A549 (cell line): ENCODE measurements at regions not wholly inside any gene's neighbourhood (a gene's known extent, or its start where the extent isn't known, plus 50 kb on each side); places are given as distances from the start of the nearest gene placed in this dataset.

Experiments used
- ATAC-seq, 2 experiments: fragments of 200-7000 bp in 1 of 2; fragments of >200 bp in 1 of 2; cut with Nextera tagmentation in 1 of 2; cut with Tn5 transposase in 1 of 2; 3 replicates each; pipeline versions ENCODE4 v1.8.0 to v1.9.1; 2018 to 2020; ENCODE audit warnings: mild to moderate bottlenecking in 1 of 2, moderate library complexity in 1 of 2
- CTCF ChIA-PET: fragments of 300-600 bp; sonication (Branson Sonifier 250); formaldehyde crosslinking; extraction: SDS; loops from one replicate; lab custom pipeline; 2021; ENCODE audit warnings: antibody characterized with exemption, inconsistent platforms; lab: Yijun Ruan, JAX
- POLR2A ChIA-PET: fragments of 350-600 bp; formaldehyde crosslinking; extraction: SDS; loops from one replicate; lab custom pipeline; 2021; ENCODE audit warnings: antibody characterized with exemption, inconsistent platforms; lab: Yijun Ruan, JAX
- DNase-seq, 2 experiments: peaks; one replicate each; pipeline versions ENCODE4 v3.0.0 to v3.0.0-alpha.2; 2011 to 2016; ENCODE audit warnings: low read depth in 1 of 2, low spot score in 1 of 2
- FAIRE-seq: peaks from 2 replicates; lab custom pipeline; 2011; peaks lifted over from hg19 to GRCh38; lab: Jason Lieb, UNC
- H3K27ac ChIP-seq, 2 experiments: fragments of >200 bp; sonication (Bioruptor Twin); formaldehyde crosslinking; 3 replicates each; pipeline ENCODE4 v1.5.1; 2016 to 2017
- H3K4me1 ChIP-seq: fragments of >200 bp; sonication (Bioruptor Twin); formaldehyde crosslinking; 3 replicates; pipeline ENCODE4 v1.6.1; 2016
- H3K4me2 ChIP-seq: fragments of >200 bp; sonication (Bioruptor Twin); formaldehyde crosslinking; 3 replicates; pipeline ENCODE4 v1.6.1; 2016
- H3K4me3 ChIP-seq: fragments of >200 bp; sonication (Bioruptor Twin); formaldehyde crosslinking; 3 replicates; pipeline ENCODE4 v1.5.1; 2016
- H3K9me3 ChIP-seq: fragments of >200 bp; sonication (Bioruptor Twin); formaldehyde crosslinking; 3 replicates; pipeline ENCODE4 v1.6.1; 2016
- BHLHE40 ChIP-seq: IDR thresholded peaks from 2 replicates; pipeline ENCODE4 v1.6.1; 2012; ENCODE audit warnings: low read depth, low read length, inconsistent platforms
- CBX2 ChIP-seq: fragments of 200-600 bp; sonication (generic); IDR thresholded peaks from 2 replicates; pipeline ENCODE4 v1.6.1; 2016; ENCODE audit warnings: low read depth, mild to moderate bottlenecking, borderline replicate concordance
- CEBPB ChIP-seq, 2 experiments: fragments of >200 bp in 1 of 2; sonication (Bioruptor Twin) in 1 of 2; formaldehyde crosslinking in 1 of 2; IDR thresholded peaks; 2 replicates each; pipeline ENCODE4 v1.6.1; 2012 to 2016
- EHF ChIP-seq: fragments of 250-450 bp; sonication (Bioruptor Pico); IDR thresholded peaks from 2 replicates; pipeline ENCODE4 v1.5.0; 2020; ENCODE audit warnings: mild to moderate bottlenecking
- EP300 ChIP-seq, 2 experiments: fragments of >200 bp; sonication (Bioruptor Twin); formaldehyde crosslinking; IDR thresholded peaks; 2 replicates in 1 of 2; 3 replicates in 1 of 2; pipeline ENCODE4 v1.6.1; 2016 to 2017
- FOSB ChIP-seq: fragments of 250-450 bp; sonication (Bioruptor Pico); IDR thresholded peaks from 2 replicates; pipeline ENCODE4 v1.5.0; 2020; ENCODE audit warnings: mild to moderate bottlenecking, moderate library complexity
- FOSL2 ChIP-seq, 2 experiments: fragments of 450-650 bp in 1 of 2; fragments of >200 bp in 1 of 2; sonication (Bioruptor Twin) in 1 of 2; formaldehyde crosslinking; IDR thresholded peaks; 2 replicates each; pipeline versions ENCODE4 v1.5.0 to v1.6.1; 2016 to 2020; ENCODE audit warnings: mild to moderate bottlenecking in 1 of 2, moderate library complexity in 1 of 2
- JUNB ChIP-seq: fragments of >200 bp; sonication (Bioruptor Twin); formaldehyde crosslinking; IDR thresholded peaks from 2 replicates; pipeline ENCODE4 v1.6.1; 2016
- MAFK ChIP-seq: fragments of 450-650 bp; IDR thresholded peaks from 2 replicates; pipeline ENCODE4 v1.6.1; 2014; ENCODE audit not compliant: partially characterized antibody
- MYC ChIP-seq: IDR thresholded peaks from 2 replicates; pipeline ENCODE4 v1.6.1; 2012; ENCODE audit warnings: mild to moderate bottlenecking, inconsistent platforms, low read length, improper control_type of control experiment, borderline replicate concordance
- NR3C1 ChIP-seq: fragments of >200 bp; sonication (Bioruptor Twin); formaldehyde crosslinking; IDR thresholded peaks from 3 replicates; pipeline ENCODE4 v1.6.1; 2017
- PHF8 ChIP-seq: fragments of 200-600 bp; sonication (generic); IDR thresholded peaks from 2 replicates; pipeline ENCODE4 v1.6.1; 2016; ENCODE audit warnings: low read depth, mild to moderate bottlenecking, antibody characterized with exemption, moderate library complexity, borderline replicate concordance
- POLR2A ChIP-seq: IDR thresholded peaks from 2 replicates; pipeline ENCODE4 v1.6.1; 2012; ENCODE audit warnings: mild to moderate bottlenecking, low read length
- POLR2AphosphoS2 ChIP-seq: conservative IDR thresholded peaks from 2 replicates; pipeline ENCODE4 v1.6.1; 2012; ENCODE audit warnings: low read length, improper control_type of control experiment, inconsistent platforms
- RAD21 ChIP-seq, 2 experiments: fragments of >200 bp in 1 of 2; sonication (Bioruptor Twin) in 1 of 2; formaldehyde crosslinking in 1 of 2; IDR thresholded peaks in 1 of 2; conservative IDR thresholded peaks in 1 of 2; 2 replicates in 1 of 2; 3 replicates in 1 of 2; pipeline ENCODE4 v1.6.1; 2012 to 2018; ENCODE audit warnings: inconsistent platforms in 1 of 2
- RARB ChIP-seq: fragments of 250-450 bp; sonication (Bioruptor Pico); IDR thresholded peaks from 2 replicates; pipeline ENCODE4 v1.8.0; 2021; ENCODE audit warnings: mild to moderate bottlenecking, moderate library complexity
- RCOR1 ChIP-seq: fragments of 150-350 bp; IDR thresholded peaks from 2 replicates; pipeline ENCODE4 v1.6.1; 2014; ENCODE audit warnings: antibody characterized with exemption, low read length, low read depth
- RFX5 ChIP-seq: fragments of 450-650 bp; IDR thresholded peaks from 2 replicates; pipeline ENCODE4 v1.7.1; 2014; ENCODE audit warnings: antibody characterized with exemption, mild to moderate bottlenecking, moderate library complexity
- SMC3 ChIP-seq: fragments of >200 bp; sonication (Bioruptor Twin); formaldehyde crosslinking; IDR thresholded peaks from 3 replicates; pipeline ENCODE4 v1.6.1; 2018; ENCODE audit warnings: inconsistent platforms
- SREBF2 ChIP-seq: fragments of 450-650 bp; IDR thresholded peaks from 2 replicates; pipeline ENCODE4 v1.6.1; 2014; ENCODE audit warnings: mild to moderate bottlenecking, moderate library complexity
- TFCP2L1 ChIP-seq: fragments of 250-450 bp; sonication (Bioruptor Pico); IDR thresholded peaks from 2 replicates; pipeline ENCODE4 v1.5.0; 2021; ENCODE audit warnings: mild to moderate bottlenecking
- ZC3H11A ChIP-seq: fragments of 450-650 bp; IDR thresholded peaks from 2 replicates; pipeline ENCODE4 v1.6.1; 2014; ENCODE audit warnings: antibody characterized with exemption, mild to moderate bottlenecking
- ZFP36 ChIP-seq: fragments of 450-650 bp; IDR thresholded peaks from 2 replicates; pipeline ENCODE4 v1.6.1; 2014; ENCODE audit warnings: borderline replicate concordance; ENCODE audit not compliant: partially characterized antibody
- ZSCAN20 ChIP-seq: fragments of 250-450 bp; sonication (Bioruptor Pico); IDR thresholded peaks from 2 replicates; pipeline ENCODE4 v1.8.0; 2022; ENCODE audit warnings: mild to moderate bottlenecking, moderate library complexity
- WGBS: methylation state at CpG from one replicate; pipeline ENCODE4 v1.1.6; 2017; ENCODE audit errors: missing lambda C conversion rate; 5-methylcytosine and 5-hydroxymethylcytosine counted together
- TF ChIP-seq, protein P1 (sequence below): fragments of >200 bp; sonication (Bioruptor Twin); formaldehyde crosslinking; IDR thresholded peaks from 3 replicates; pipeline ENCODE4 v1.5.1; 2016
- TF ChIP-seq, protein P2 (sequence below): IDR thresholded peaks from 2 replicates; pipeline ENCODE4 v1.6.1; 2012
- TF ChIP-seq, protein P3 (sequence below): IDR thresholded peaks from 2 replicates; pipeline ENCODE4 v1.6.1; 2012
- TF ChIP-seq, protein P4 (sequence below): fragments of >200 bp; sonication (Bioruptor Twin); formaldehyde crosslinking; IDR thresholded peaks from 2 replicates; pipeline ENCODE4 v1.6.1; 2016

DNA sequence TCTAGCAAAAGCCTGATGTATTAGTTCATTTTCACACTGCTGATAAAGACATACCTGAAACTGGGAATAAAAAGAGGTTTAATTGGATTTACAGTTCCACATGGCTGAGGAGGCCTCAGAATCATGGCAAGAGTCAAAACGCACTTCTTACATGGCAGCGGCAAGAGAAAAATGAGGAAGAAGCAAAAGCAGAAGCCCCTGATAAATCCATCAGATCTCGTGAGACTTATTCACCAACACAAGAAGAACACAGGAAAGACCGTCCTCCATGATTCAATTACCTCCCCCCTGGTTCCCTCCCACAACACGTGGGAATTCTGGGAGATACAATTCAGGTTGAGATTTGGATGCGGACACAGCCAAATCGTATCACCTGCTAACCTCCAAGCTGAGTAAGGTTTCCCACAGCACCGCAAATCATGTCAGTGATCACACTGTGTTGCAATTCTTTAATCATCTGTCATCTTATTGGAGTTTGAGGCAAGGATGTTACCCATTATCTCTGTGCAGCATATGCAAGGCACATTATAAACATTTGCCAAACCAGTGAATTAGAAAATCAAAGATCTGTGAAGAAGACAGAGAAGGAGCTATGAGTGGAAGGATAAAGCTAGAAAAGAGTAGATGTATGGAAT is 128.5 kb downstream of the ZNF281 start (continued):
- TF ChIP-seq SREBF2, result no peak
- TF ChIP-seq MAFK, result no peak
- TF ChIP-seq, all 56 proteins: peak for 0

DNA sequence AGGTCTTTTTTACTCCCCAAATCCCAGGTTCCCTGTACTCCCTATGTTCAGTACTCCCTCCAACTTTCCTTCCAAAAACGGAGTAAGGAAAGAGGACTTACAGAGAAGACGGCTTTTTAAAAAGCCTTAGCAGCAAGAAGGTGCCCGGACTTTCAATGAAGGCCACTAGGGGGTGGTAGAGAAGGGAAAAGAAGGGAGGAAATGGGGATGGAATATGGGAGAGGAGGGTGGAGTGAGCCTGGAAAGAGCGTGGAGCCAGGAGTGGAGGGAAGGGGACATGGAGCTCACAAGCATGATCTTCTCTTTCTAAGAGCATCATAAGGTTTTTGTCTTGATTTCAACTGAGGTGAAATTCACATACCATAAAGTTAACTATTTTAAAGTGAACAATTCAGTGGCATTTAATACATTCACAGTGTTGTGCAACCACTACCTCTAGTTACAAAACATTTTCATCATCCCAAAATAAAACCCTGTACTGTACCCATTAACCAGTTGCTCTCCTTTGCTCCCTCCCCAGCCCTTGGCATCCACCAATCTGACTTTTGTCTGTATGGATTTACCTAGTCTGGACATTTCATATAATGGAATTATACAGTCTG is 129.9 kb downstream of the ZNF281 start:
- no peak for FAIRE-seq
- Histone ChIP-seq H3K4me1 (peaks cover 9% of the 10 kb centered on the region; the same call in 1 of the 3 replicates), H3K27ac (peak overlapping the region in 1 of 2 experiments; percentile 32; a peak in 2 of 6 replicates), H3K4me3 (no peak overlapping the region), H3K4me2 (no peak overlapping the region), H3K9me3 (0 out of 3 replicates have a peak, but pooled peaks cover 4% of the 10 kb centered on the region)
- ChIA-PET CTCF (interaction anchor here (0.6 to 2.3 kb wide), 12 partner anchors 10 to 595 kb away, joined by 3 to 8 read pairs (median 4); no protein-coding TSS in a partner anchor), POLR2A (no interaction called here)
- peak; percentile 55 to 68 for DNase-seq
- 30% methylated on average over 4 of the region's 4 CpGs for WGBS
- no peak for TF ChIP-seq ZSCAN20
- TF ChIP-seq EHF (CRISPR knock-in tag), result 0 out of 2 replicates have a peak, but pooled peaks have one; percentile 35
- no peak for TF ChIP-seq EP300 (IDR thresholded peaks at IDR 0.05)
- no peak for TF ChIP-seq RARB (CRISPR knock-in tag)
- no peak for TF ChIP-seq POLR2AphosphoS2
- TF ChIP-seq SMC3, result peak; percentile 60
- TF ChIP-seq SREBF2, result no peak
- peak; percentile 68 to 87 for TF ChIP-seq RAD21 (conservative IDR thresholded peaks at IDR 0.05 in 1 of 2, IDR thresholded peaks at IDR 0.05 in 1 of 2)
- TF ChIP-seq CEBPB (IDR thresholded peaks at IDR 0.05), result peak; percentile 14 to 64; a peak in 2 of 4 replicates
- TF ChIP-seq, protein P1, sequence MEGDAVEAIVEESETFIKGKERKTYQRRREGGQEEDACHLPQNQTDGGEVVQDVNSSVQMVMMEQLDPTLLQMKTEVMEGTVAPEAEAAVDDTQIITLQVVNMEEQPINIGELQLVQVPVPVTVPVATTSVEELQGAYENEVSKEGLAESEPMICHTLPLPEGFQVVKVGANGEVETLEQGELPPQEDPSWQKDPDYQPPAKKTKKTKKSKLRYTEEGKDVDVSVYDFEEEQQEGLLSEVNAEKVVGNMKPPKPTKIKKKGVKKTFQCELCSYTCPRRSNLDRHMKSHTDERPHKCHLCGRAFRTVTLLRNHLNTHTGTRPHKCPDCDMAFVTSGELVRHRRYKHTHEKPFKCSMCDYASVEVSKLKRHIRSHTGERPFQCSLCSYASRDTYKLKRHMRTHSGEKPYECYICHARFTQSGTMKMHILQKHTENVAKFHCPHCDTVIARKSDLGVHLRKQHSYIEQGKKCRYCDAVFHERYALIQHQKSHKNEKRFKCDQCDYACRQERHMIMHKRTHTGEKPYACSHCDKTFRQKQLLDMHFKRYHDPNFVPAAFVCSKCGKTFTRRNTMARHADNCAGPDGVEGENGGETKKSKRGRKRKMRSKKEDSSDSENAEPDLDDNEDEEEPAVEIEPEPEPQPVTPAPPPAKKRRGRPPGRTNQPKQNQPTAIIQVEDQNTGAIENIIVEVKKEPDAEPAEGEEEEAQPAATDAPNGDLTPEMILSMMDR, result peak; percentile 50
- no peak for TF ChIP-seq FOSL2 (IDR thresholded peaks at IDR 0.05)
- no peak for TF ChIP-seq FOSL2 (CRISPR knock-in tag; IDR thresholded peaks at IDR 0.05)
- TF ChIP-seq TFCP2L1, result no peak
- no peak for TF ChIP-seq MAFK
- no peak for TF ChIP-seq BHLHE40
- peak; percentile 47 to 91; a peak in 4 of 6 replicates for ATAC-seq

DNA sequence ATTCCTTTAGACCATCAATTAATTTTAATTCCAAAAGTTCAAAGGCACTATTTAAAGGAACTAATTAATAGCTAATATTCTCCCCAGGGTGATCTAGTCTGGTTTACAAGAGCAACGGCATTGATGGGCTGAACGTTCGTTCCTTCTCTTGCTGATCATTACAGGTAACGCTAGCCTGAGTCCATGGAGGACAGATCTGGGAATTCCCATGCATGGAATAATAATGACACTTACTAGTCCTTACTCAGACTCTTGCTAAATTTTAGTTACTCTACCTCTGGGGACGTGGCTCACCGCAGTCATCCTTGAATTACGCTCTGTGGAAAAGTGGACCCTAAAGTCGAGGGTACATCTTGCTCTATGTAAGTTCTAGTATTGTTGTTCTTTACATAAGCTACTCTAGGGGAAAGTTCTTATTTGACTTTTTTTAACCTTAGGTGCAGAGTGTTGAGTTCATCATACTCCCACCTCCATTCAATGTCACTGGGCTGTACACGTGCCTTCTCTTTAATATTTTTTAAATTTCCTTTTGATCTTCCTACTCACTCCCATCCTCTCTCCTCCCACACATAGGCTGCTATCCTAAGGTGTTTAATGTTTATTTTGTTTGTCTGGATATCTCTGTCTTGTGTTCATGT is 133.9 kb downstream of the ZNF281 start:
- Histone ChIP-seq H3K27ac (no peak overlapping the region), H3K4me2 (no peak overlapping the region), H3K4me3 (no peak overlapping the region), H3K9me3 (0 out of 3 replicates have a peak, but pooled peaks cover 4% of the 10 kb centered on the region), H3K4me1 (peaks cover 9% of the 10 kb centered on the region; the same call in 1 of the 3 replicates)
- POLR2A ChIA-PET, result interaction anchor here (0.6 to 0.7 kb wide), 2 partner anchors 65 to 139 kb away, joined by 3 to 4 read pairs; no protein-coding TSS in a partner anchor
- ATAC-seq, result no peak
- WGBS, result 87% methylated on average over 9 of the region's 9 CpGs
- DNase-seq, result no peak
- FAIRE-seq, result no peak
- TF ChIP-seq SREBF2 (no peak), POLR2AphosphoS2 (no peak), JUNB (no peak), ZC3H11A (no peak), RARB (CRISPR knock-in tag) (no peak), RCOR1 (no peak), ZFP36 (no peak), CBX2 (no peak), BHLHE40 (no peak), POLR2A (no peak), FOSB (CRISPR knock-in tag) (no peak), RFX5 (no peak), NR3C1 (no peak), PHF8 (no peak), MYC (no peak)
- TF ChIP-seq, protein P2, sequence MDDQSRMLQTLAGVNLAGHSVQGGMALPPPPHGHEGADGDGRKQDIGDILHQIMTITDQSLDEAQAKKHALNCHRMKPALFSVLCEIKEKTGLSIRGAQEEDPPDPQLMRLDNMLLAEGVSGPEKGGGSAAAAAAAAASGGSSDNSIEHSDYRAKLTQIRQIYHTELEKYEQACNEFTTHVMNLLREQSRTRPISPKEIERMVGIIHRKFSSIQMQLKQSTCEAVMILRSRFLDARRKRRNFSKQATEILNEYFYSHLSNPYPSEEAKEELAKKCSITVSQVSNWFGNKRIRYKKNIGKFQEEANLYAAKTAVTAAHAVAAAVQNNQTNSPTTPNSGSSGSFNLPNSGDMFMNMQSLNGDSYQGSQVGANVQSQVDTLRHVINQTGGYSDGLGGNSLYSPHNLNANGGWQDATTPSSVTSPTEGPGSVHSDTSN, result no peak
- TF ChIP-seq, protein P3, sequence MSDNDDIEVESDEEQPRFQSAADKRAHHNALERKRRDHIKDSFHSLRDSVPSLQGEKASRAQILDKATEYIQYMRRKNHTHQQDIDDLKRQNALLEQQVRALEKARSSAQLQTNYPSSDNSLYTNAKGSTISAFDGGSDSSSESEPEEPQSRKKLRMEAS, result no peak
- TF ChIP-seq, protein P4, sequence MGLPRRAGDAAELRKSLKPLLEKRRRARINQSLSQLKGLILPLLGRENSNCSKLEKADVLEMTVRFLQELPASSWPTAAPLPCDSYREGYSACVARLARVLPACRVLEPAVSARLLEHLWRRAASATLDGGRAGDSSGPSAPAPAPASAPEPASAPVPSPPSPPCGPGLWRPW, result no peak
- TF ChIP-seq, all 56 proteins: peak for 0
- CTCF ChIA-PET, result interaction anchor here (0.5 to 3.4 kb wide), 13 partner anchors 10 to 588 kb away, joined by 3 to 12 read pairs (median 3); partner anchors contain the start of gene NR5A2
